ENCODE measurements at regions not wholly inside any gene's neighbourhood (a gene's known extent, or its start where the extent isn't known, plus 50 kb on each side); places are given as distances from the start of the nearest gene placed in this dataset.
"Not testable (repeated sequence)": the region's sequence is repeated elsewhere in the genome, so short reads cannot be mapped to it uniquely, and the experiment has no call there.

- not testable (repeated sequence) for TF ChIP-seq POLR2A, CTCF (IDR thresholded peaks at IDR 0.05)
Measured at GRCh38 chr7:66553675-66554074, 75.0 kb upstream of the KCTD7 start.
